GM18505 (cell line): ENCODE measurements at regions not wholly inside any gene's neighbourhood (a gene's known extent, or its start where the extent isn't known, plus 50 kb on each side); places are given as distances from the start of the nearest gene placed in this dataset.

Experiments used
- ATAC-seq: cut with Tn5 transposase; IDR thresholded peaks from one replicate; pipeline ENCODE4 v1.9.1; 2021; ENCODE audit not compliant: unreplicated experiment
- POLR2A ChIP-seq: IDR thresholded peaks from 4 replicates; pipeline ENCODE4 v1.6.1; 2011; ENCODE audit warnings: borderline replicate concordance; ENCODE audit not compliant: insufficient read depth, insufficient read length; ENCODE audit errors: extremely low read depth

DNA sequence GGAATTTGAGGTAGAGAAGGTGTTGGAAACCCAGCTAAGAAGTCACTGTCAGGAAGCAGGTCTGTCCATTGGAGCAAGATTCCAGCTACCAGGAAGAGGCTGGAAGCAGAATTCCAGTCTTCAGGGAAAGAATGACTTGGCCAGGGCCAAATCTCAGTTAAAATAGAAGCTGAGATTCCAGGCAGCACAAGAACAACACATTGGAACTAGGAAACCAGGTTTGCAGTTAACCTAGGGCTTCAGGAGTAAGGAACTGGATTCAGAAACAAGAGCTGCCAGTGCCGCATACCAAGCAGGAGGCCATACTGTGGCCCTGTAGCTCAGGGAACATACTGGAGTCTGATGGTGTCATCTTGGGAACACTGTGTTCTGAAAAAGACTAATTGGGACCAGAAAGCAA, 73.7 kb upstream of the FUCA2 start:
- TF ChIP-seq POLR2A, result no peak
- no peak for ATAC-seq

DNA sequence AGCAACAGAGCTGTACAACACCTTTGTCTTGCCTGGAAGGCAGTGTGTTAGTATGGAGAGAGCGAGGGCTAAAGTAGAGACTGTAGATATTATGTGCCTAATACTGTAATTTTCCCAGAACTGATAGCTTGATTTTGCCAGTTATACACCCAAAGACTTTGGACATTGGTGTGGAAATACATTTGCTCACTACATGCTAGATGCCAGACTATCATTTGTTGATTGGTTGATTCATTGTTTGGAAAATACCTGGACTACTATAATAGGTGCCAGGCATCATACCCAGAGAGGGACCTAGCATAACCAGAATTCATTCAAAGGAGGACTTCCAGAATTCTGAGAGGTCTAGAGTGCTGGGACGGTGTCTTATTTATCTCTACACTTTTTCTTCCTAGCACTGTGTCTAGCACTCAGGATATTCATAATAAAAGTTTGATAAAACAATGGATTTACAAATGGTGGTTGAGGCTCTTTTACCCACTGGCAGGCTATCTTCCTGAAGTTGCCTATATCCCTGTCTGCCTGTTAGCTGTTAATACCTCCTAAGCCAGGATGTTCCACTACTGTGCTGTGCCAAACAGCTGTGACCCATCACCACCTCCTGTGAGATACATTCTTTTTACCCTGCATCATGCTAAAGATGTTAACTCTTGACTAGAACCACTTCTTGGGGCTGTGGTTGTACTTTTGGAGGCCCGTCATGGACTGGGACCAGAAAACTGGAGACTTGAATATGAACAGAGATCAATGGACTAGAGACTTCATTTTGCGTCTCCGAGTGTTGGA, 72.2 kb upstream of the FUCA2 start:
- ATAC-seq, result no peak
- no peak for TF ChIP-seq POLR2A

DNA sequence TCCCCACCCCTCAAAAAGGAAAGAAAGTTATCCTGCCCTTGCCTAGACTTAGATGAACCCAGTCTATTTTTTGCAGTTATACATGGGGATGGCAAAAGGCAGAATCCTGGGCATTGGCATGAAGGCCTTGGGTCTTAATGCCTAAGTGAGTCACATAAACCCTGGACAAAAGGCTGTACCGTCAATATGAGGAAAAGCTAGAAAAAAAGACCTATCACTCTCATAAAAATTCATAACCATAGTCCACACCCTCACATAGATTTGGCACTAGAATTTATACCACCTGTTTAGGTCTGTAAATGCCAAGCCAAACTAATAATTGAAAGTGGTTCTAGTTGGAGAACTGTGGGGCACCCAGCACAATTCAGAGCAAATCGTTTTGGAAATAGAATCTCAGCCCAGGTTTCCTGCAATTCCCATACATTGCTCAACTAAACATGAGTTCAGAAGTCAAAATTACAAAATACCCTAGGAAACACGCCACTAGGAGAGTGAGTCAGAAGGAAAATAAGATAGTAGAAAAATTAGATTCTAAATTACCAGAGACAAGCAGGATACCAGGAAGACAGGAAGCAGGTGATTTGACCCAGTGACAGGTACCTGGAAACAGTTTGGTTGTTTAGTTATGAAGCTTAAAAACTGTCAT, 70.4 kb upstream of the FUCA2 start:
- no peak for TF ChIP-seq POLR2A

DNA sequence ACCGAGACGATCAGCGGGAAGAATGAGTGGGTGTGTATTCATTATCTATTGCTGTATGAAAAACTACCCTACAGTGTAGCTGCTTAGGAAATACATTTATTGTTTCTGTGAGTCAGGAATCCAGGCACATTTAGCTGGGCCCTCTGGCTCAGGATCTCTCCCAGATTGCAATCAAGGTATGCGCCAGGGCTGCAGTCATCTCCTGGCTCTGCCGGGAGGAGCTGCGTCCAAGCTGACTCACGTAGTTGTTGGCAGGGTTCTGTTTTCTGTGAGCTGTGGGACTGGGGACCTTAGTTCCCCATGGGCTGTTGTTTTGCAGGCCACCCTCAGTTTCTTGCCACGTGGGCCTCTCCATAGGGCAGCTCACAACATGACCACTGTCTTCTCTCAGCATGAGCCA, 68.2 kb upstream of the FUCA2 start:
- no peak for ATAC-seq
- no peak for TF ChIP-seq POLR2A

More for the DNA sequence above, 70.4 kb upstream of the FUCA2 start:
- ATAC-seq, result no peak

DNA sequence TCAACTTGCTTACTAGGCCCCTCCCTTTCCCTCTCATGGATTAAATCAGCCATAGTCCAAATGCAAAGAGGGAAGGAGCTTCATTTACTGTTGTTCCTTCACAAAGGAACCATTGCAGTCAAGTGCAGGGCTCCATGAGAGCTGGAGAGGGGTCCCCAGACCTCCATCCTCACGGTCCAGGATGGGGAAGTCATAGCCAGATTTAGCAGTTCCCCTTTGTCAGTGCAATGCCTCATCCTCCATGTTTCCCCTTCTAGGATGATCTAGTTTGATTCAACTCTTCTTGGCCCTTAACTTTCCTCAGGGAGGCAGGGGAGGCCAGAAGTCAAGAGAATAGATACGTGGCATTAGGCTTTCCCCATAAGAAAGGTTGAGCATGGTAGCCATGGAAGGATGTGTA, 66.5 kb upstream of the FUCA2 start:
- no peak for TF ChIP-seq POLR2A
- ATAC-seq, result no peak

DNA sequence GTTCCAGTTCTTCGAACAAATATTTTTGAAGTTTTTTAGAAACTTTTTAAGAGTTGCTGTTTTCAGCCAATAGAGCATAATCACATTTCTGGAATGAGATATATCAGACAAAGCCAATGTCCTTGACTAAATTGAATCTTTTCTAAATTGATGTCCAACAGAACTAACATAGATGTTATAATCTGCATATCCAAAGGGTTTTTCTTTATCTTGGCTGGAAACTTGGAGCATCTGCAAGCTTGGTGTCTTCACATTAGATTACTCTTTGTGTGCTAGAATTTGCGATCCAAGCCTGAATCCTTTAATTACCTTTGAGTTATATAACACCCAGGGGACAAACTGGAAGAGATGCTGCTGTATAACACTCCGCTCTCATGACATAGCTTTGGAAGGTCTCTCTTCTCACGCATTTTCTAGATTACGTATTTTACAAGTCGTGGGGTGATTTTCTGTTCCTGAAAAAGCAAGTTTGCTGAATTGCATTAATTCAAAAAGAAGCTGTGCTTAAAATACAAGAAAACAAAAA, 64.4 kb upstream of the FUCA2 start:
- ATAC-seq, result no peak
- TF ChIP-seq POLR2A, result no peak

DNA sequence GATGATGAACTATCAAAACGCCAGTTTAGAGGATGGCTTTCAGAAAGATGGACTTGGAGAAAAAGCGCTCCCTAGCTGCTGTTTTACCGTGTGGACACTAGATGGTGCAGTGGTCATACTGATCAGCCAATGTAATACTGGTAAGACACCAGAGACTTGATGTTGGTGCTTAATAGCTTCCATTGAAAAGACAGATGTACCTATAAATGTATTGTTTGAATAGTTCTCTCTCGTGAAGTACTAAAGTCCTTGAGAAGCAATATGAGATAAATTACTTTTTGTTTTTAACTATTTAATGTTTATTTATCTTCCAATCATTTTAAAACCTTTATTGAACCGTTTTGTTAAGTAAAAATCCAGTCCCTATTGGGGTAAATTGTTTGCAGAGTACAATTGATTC, 63.9 kb upstream of the FUCA2 start:
- peak; percentile 73 for ATAC-seq

DNA sequence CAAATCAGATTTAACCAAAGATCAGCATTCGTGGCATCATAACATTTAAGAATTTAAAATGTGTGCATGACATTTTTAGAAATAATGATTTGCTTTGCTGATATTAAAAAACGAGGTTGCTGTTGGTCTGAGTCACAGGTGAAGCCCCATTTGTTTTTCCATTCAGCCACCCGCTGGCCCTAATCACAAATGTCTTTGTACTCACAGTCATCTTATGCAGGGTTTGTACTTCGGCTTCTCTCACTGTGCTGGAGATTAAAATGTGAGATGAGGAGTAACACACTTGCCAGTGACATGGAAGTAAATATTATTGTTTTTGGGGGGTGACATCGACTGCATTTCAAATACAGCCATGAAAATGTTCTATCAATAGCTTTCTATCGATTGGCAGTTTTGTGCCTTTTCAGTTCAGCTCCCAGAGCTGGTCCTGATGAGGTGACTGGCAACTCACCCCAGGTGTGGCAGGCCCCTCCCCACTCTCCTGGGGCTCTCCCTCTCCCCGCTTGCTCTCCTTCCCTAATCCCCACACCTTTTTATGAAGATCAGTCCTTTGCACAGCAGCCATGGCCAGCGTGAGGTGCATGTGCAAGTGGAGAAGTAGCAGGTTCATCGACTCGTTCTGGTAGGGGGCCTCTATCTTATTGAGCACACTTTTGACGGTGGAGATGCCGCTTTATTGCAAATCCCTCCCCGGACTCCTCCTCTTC, 58.8 kb upstream of the FUCA2 start:
- no peak for TF ChIP-seq POLR2A
- no peak for ATAC-seq

More for the DNA sequence above, 63.9 kb upstream of the FUCA2 start:
- TF ChIP-seq POLR2A, result no peak

DNA sequence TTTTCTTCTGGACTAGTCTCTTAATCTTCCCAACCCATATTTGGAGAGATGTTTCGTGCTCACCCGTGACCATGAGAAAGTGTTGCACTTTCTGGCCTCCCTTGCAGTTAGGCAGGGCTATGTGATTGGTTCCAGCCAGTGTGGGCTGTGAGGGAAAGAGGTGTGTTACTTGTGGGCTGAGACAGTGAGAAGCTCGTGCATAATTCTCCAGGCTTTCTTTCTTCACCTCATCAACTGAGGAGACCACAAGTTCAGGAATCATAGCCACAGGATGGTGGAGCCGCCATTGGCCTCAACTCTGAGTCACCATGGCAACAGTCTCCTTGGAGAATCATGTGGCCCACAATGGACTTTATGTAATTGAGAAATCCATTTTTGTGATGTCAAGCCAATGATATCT, 57.5 kb upstream of the FUCA2 start:
- TF ChIP-seq POLR2A, result no peak
- ATAC-seq, result no peak

DNA sequence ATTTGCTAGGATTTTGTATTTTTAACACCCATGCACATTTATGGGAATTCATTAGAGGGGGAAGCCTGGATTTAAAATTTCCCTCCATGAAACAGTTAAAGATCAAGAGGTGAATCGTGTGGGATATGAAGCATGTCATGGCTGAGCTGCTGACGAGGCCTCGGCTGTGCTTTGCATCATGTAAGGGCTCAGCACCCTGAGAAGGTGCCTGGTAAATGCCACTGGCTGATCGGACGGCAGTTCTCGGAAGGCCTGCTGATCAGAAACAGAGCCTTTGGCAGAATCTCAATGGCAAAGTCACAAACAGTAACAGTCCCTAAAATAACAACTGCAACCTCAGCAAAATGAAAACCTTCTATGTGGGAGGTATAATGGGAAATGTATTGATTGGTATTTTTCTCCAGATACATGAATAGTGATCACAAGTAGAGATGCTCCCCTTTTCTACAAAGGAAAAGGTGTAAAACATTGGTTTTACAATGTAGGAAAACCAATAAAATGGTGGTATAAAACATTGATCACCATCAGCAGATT, 53.0 kb upstream of the FUCA2 start:
- ATAC-seq, result no peak
- TF ChIP-seq POLR2A, result no peak

DNA sequence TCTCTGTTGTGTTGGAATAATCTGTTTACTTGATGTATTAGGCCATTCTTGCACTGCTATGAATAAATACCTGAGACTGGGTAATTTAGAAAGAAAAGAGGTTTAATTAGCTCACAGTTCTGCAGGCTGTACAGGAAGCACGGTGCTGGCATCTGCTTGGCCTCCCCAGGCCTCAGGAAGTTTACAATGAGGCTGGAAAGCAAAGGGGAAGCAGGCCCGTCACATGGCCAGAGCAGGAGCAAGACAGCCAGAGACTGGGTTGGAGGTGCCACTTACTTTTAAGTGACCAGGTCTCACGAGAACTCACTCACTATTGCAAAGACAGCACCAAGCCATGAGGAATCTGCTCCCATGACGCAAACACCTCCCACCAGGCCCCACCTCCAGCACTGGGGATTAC, 50.6 kb upstream of the FUCA2 start:
- ATAC-seq, result no peak
- no peak for TF ChIP-seq POLR2A
